ENCODE measurements at regions not wholly inside any gene's neighbourhood (a gene's known extent, or its start where the extent isn't known, plus 50 kb on each side); places are given as distances from the start of the nearest gene placed in this dataset.

- FAIRE-seq (no peak), DNase-seq (ENCODE audit: low read depth) (no peak)
- Histone ChIP-seq H3K9ac (ENCODE audit: low read length) (no peak overlapping the region), H4K20me1 (ENCODE audit: insufficient read depth, low read length) (no peaks in the 10 kb centered on the region), H3K36me3 (ENCODE audit: insufficient read depth, low read length) (no peaks in the 10 kb centered on the region), H3K4me2 (ENCODE audit: low read length) (no peak overlapping the region), H3K9me3 (ENCODE audit: insufficient read depth, low read depth, low read length) (peaks cover 3% of the 10 kb centered on the region), H2AFZ (ENCODE audit: low read depth, low read length) (no peak overlapping the region), H3K4me1 (ENCODE audit: insufficient read depth, low read length) (no peaks in the 10 kb centered on the region), H3K4me3 (ENCODE audit: insufficient read depth, low read depth, low read length) (no peak overlapping the region), H3K79me2 (ENCODE audit: insufficient read depth, low read length) (no peaks in the 10 kb centered on the region), H3K27ac (ENCODE audit: low read depth, low read length) (no peak overlapping the region), H3K27me3 (ENCODE audit: insufficient read depth, low read length) (no peaks in the 10 kb centered on the region)
- TF ChIP-seq EZH2 (IDR thresholded peaks at IDR 0.05; ENCODE audit: insufficient read depth, low read length) (no peak), CTCF (IDR thresholded peaks at IDR 0.05; ENCODE audit: insufficient read depth, low read depth, low read length) (no peak)
- H3K27me3 Mint-ChIP-seq (ENCODE audit: low read depth, unreplicated experiment), result peaks cover 41% of the 10 kb centered on the region
- H3K27ac Mint-ChIP-seq (ENCODE audit: unreplicated experiment), result no peak overlapping the region
- no peak overlapping the region for H3K4me3 Mint-ChIP-seq (ENCODE audit: unreplicated experiment)
- peaks cover 7% of the 10 kb centered on the region for H3K36me3 Mint-ChIP-seq (ENCODE audit: low read depth, unreplicated experiment)
- H3K4me1 Mint-ChIP-seq (ENCODE audit: low read depth, unreplicated experiment), result no peaks in the 10 kb centered on the region
- H3K9me3 Mint-ChIP-seq (ENCODE audit: unreplicated experiment), result peaks cover 2% of the 10 kb centered on the region
Measured at GRCh38 chr3:127473244-127474024, 117.1 kb downstream of the TPRA1 start.

GRCh38 chr3:127472506-127472905, 118.0 kb downstream of the TPRA1 start:
- H3K27ac ChIP-seq (ENCODE audit: low read depth, low read length), result no peak overlapping the region
- H3K9me3 ChIP-seq (ENCODE audit: insufficient read depth, low read depth, low read length), result peaks cover 3% of the 10 kb centered on the region
- H3K9me3 Mint-ChIP-seq (ENCODE audit: unreplicated experiment), result peaks cover 8% of the 10 kb centered on the region
- no peak overlapping the region for H3K9ac ChIP-seq (ENCODE audit: low read length)
- H3K4me3 ChIP-seq (ENCODE audit: insufficient read depth, low read depth, low read length), result no peak overlapping the region
- H3K36me3 Mint-ChIP-seq (ENCODE audit: low read depth, unreplicated experiment), result peaks cover 9% of the 10 kb centered on the region
- no peak overlapping the region for H2AFZ ChIP-seq (ENCODE audit: low read depth, low read length)
- no peaks in the 10 kb centered on the region for H4K20me1 ChIP-seq (ENCODE audit: insufficient read depth, low read length)
- H3K4me2 ChIP-seq (ENCODE audit: low read length), result no peak overlapping the region
- peaks cover 40% of the 10 kb centered on the region for H3K27me3 Mint-ChIP-seq (ENCODE audit: low read depth, unreplicated experiment)
- no peaks in the 10 kb centered on the region for H3K4me1 Mint-ChIP-seq (ENCODE audit: low read depth, unreplicated experiment)
- DNase-seq (ENCODE audit: low read depth), result no peak
- H3K27ac Mint-ChIP-seq (ENCODE audit: unreplicated experiment), result no peak overlapping the region
- H3K27me3 ChIP-seq (ENCODE audit: insufficient read depth, low read length), result no peaks in the 10 kb centered on the region
- no peaks in the 10 kb centered on the region for H3K36me3 ChIP-seq (ENCODE audit: insufficient read depth, low read length)
- no peaks in the 10 kb centered on the region for H3K4me1 ChIP-seq (ENCODE audit: insufficient read depth, low read length)
- H3K4me3 Mint-ChIP-seq (ENCODE audit: unreplicated experiment), result no peak overlapping the region
- no peaks in the 10 kb centered on the region for H3K79me2 ChIP-seq (ENCODE audit: insufficient read depth, low read length)
- TF ChIP-seq CTCF (IDR thresholded peaks at IDR 0.05; ENCODE audit: insufficient read depth, low read depth, low read length), result no peak
- TF ChIP-seq EZH2 (IDR thresholded peaks at IDR 0.05; ENCODE audit: insufficient read depth, low read length), result no peak
- no peak for FAIRE-seq

GRCh38 chr3:127471142-127471541, 119.4 kb downstream of the TPRA1 start:
- Histone ChIP-seq H3K27me3 (ENCODE audit: insufficient read depth, low read length) (no peaks in the 10 kb centered on the region), H3K79me2 (ENCODE audit: insufficient read depth, low read length) (no peaks in the 10 kb centered on the region), H3K9me3 (ENCODE audit: insufficient read depth, low read depth, low read length) (peaks cover 3% of the 10 kb centered on the region), H3K27ac (ENCODE audit: low read depth, low read length) (no peak overlapping the region), H3K4me1 (ENCODE audit: insufficient read depth, low read length) (no peaks in the 10 kb centered on the region), H3K9ac (ENCODE audit: low read length) (no peak overlapping the region), H4K20me1 (ENCODE audit: insufficient read depth, low read length) (no peaks in the 10 kb centered on the region), H3K36me3 (ENCODE audit: insufficient read depth, low read length) (no peaks in the 10 kb centered on the region), H2AFZ (ENCODE audit: low read depth, low read length) (no peak overlapping the region), H3K4me3 (ENCODE audit: insufficient read depth, low read depth, low read length) (no peak overlapping the region), H3K4me2 (ENCODE audit: low read length) (no peak overlapping the region)
- FAIRE-seq (no peak), DNase-seq (ENCODE audit: low read depth) (no peak)
- no peak for TF ChIP-seq CTCF (IDR thresholded peaks at IDR 0.05; ENCODE audit: insufficient read depth, low read depth, low read length)
- H3K27ac Mint-ChIP-seq (ENCODE audit: unreplicated experiment), result no peak overlapping the region
- H3K27me3 Mint-ChIP-seq (ENCODE audit: low read depth, unreplicated experiment), result peaks cover 33% of the 10 kb centered on the region
- peaks cover 8% of the 10 kb centered on the region for H3K9me3 Mint-ChIP-seq (ENCODE audit: unreplicated experiment)
- no peak overlapping the region for H3K4me3 Mint-ChIP-seq (ENCODE audit: unreplicated experiment)
- no peaks in the 10 kb centered on the region for H3K4me1 Mint-ChIP-seq (ENCODE audit: low read depth, unreplicated experiment)
- H3K36me3 Mint-ChIP-seq (ENCODE audit: low read depth, unreplicated experiment), result peaks cover 6% of the 10 kb centered on the region
